ENCODE measurements at regions not wholly inside any gene's neighbourhood (a gene's known extent, or its start where the extent isn't known, plus 50 kb on each side); places are given as distances from the start of the nearest gene placed in this dataset.
"Not testable (repeated sequence)": the region's sequence is repeated elsewhere in the genome, so short reads cannot be mapped to it uniquely, and the experiment has no call there.

- intact Hi-C loops (cut with DNase I): loop anchor here in 1 of 10 donors (5.0 kb wide), 1 partner anchor 133 kb away; no protein-coding TSS in a partner anchor
- Histone ChIP-seq H3K4me3 (no peak overlapping the region), H3K27ac (no peak overlapping the region), H3K36me3 (no peaks in the 10 kb centered on the region), H3K27me3 (no peaks in the 10 kb centered on the region), H3K9me3 (no peaks in the 10 kb centered on the region), H3K4me1 (peaks cover 0 to 6% (median 0%) of the 10 kb centered on the region in 12 donors)
- ATAC-seq (no peak), DNase-seq (peak in 1 of 5 donors; percentile 0)
- 73 to 97% (median 91%) methylated on average over 4 of the region's 4 CpGs for WGBS, 4 donors
- TF ChIP-seq, protein P1, sequence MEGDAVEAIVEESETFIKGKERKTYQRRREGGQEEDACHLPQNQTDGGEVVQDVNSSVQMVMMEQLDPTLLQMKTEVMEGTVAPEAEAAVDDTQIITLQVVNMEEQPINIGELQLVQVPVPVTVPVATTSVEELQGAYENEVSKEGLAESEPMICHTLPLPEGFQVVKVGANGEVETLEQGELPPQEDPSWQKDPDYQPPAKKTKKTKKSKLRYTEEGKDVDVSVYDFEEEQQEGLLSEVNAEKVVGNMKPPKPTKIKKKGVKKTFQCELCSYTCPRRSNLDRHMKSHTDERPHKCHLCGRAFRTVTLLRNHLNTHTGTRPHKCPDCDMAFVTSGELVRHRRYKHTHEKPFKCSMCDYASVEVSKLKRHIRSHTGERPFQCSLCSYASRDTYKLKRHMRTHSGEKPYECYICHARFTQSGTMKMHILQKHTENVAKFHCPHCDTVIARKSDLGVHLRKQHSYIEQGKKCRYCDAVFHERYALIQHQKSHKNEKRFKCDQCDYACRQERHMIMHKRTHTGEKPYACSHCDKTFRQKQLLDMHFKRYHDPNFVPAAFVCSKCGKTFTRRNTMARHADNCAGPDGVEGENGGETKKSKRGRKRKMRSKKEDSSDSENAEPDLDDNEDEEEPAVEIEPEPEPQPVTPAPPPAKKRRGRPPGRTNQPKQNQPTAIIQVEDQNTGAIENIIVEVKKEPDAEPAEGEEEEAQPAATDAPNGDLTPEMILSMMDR (IDR thresholded peaks at IDR 0.05): no peak
- TF ChIP-seq POLR2A (IDR thresholded peaks at IDR 0.05): no peak
Measured at GRCh38 chr12:131269551-131269950, 315.8 kb downstream of the ADGRD1 start.

- H3K36me3 ChIP-seq, H3K27me3 ChIP-seq, H3K4me3 ChIP-seq, ATAC-seq, H3K4me1 ChIP-seq, H3K9me3 ChIP-seq, H3K27ac ChIP-seq: not testable (repeated sequence)
- intact Hi-C loops (cut with DNase I): loop anchor here in 1 of 10 donors (5.0 kb wide), 1 partner anchor 132 kb away; no protein-coding TSS in a partner anchor
- WGBS, 4 donors: 89 to 98% (median 94%) methylated on average over 4 of the region's 4 CpGs
- DNase-seq: peak in 2 of 5 donors; percentile 14 to 36
Measured at GRCh38 chr12:131269977-131270376, 316.3 kb downstream of the ADGRD1 start.

DNA sequence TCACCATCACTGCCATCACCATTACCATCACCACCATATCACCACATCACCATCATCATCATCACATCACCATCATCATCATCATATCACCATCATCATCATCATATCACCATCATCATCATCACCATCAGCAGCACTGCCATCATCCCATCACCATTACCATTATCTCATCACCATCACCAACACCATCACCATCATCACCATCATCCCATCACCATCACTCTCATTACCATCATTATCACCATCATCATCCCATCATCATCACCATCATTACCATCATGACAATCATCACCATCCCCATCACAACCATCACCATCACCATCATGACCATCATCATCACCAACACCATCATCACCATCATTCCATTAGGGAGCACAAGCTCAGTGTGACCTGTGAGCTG is 318.0 kb downstream of the ADGRD1 start:
- Histone ChIP-seq H3K27me3 (peaks cover 0 to 15% (median 0%) of the 10 kb centered on the region in 9 donors), H3K4me1 (peaks cover 0 to 6% (median 0%) of the 10 kb centered on the region in 12 donors), H3K9me3 (no peaks in the 10 kb centered on the region), H3K4me3 (no peak overlapping the region), H3K27ac (no peak overlapping the region), H3K36me3 (no peaks in the 10 kb centered on the region)
- intact Hi-C loops (cut with DNase I): no loop called here
- no peak for TF ChIP-seq POLR2A (IDR thresholded peaks at IDR 0.05)
- TF ChIP-seq, protein P1 (IDR thresholded peaks at IDR 0.05): no peak
- no peak for ATAC-seq
- no peak for DNase-seq

DNA sequence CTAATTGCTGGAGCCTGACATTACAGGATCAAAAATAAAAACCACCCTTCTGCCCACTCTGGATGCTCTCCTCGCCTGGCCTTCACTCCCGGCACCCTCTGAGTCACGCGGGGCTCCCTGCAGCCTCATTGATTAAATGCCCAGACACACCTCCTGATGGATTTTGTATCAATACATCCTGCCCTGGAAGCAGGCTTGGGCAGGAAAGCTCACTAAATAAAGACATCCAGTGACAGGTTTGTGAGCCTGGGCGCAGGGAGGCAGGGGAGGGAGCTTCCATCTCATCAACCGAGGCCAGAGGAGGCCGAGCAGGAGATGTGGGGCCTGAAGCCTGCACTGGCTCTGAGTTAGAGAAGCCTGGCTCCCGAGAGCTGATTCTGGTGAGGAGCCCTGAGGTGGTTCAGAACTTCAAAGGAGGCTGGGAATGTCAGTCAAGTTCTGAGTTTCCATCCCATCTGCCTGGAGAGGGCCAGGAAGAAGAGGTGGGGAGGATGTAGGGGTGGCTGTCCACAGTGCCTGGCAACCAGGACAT is 318.6 kb downstream of the ADGRD1 start:
- ATAC-seq; intact Hi-C loops (cut with DNase I); H3K36me3 ChIP-seq; H3K4me1 ChIP-seq; H3K27ac ChIP-seq; H3K9me3 ChIP-seq; H3K4me3 ChIP-seq; DNase-seq: not testable (repeated sequence)
- WGBS, 4 donors: 84 to 86% (median 84%) methylated on average over 6 to 8 of the region's 8 CpGs
- H3K27me3 ChIP-seq: peaks cover 0 to 15% (median 0%) of the 10 kb centered on the region in 9 donors

DNA sequence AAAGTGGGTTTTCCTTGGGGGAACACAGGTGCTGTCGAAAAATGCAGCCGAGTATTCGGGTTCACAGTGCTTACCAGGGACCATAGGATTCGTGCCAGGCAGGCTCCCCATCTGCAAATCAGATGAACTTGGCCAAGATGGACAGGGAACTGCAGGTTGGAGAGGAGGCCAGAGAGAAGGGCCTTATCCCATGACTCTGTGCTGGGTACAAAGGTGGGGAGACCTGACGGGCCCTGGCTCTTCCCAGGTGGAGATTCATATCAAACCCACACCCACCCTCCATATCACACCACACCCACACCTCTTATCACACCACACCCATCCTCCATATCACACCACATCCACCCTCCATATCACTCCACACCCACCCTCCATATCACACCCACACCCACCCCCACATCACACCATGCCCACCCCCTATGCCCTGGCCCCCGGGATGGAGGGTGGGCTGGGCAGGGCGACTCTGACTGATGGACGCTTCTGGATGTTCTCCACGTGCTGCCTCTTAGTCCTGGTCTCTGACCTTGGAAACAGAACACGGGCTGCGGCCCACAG is 319.7 kb downstream of the ADGRD1 start:
- H3K4me3 ChIP-seq: no peak overlapping the region
- ATAC-seq: no peak
- no peaks in the 10 kb centered on the region for H3K4me1 ChIP-seq
- 73 to 83% (median 77%) methylated on average over 10 to 11 of the region's 11 CpGs for WGBS, 4 donors
- no peak for TF ChIP-seq POLR2A (IDR thresholded peaks at IDR 0.05)
- TF ChIP-seq, protein P1 (IDR thresholded peaks at IDR 0.05): no peak
- H3K27me3 ChIP-seq: peaks cover 0 to 15% (median 0%) of the 10 kb centered on the region in 9 donors
- DNase-seq: peak in 1 of 5 donors; percentile 6
- H3K27ac ChIP-seq: no peak overlapping the region
- H3K36me3 ChIP-seq: no peaks in the 10 kb centered on the region
- intact Hi-C loops (cut with DNase I): no loop called here
- H3K9me3 ChIP-seq: no peaks in the 10 kb centered on the region
